ENCODE measurements at regions not wholly inside any gene's neighbourhood (a gene's known extent, or its start where the extent isn't known, plus 50 kb on each side); places are given as distances from the start of the nearest gene placed in this dataset.

DNA sequence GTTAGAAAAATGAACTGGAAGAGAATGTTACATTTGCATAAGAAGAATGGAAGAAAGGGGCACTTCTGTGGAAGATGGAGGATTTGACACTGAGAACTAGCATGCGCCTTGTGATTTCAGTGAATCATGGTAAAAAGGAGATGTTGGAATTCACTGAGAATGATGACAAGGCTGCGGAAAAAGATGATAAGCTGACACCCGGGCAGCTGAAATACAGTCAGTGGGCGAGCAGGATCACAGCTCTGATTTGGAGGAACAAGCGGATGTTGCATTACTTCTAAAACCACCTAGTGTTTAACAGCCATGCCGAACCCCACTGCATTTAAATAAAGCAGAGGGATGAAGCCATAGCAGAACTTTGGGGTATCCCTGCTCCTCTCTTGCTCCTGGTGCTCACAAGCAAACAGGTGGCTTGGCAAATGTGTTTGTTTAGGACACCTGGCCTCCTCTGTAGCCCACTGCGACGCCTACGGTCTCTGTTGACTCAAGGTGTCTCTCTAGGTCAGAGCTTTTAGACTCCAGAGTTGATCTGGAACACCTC, 134.9 kb downstream of the NDUFA10 start:
- Mint-ChIP-seq H3K27me3 (ENCODE audit: unreplicated experiment) (peaks cover 15% of the 10 kb centered on the region), H3K4me3 (ENCODE audit: unreplicated experiment) (peak overlapping the region; percentile 1), H3K27ac (ENCODE audit: unreplicated experiment) (peak overlapping the region; percentile 77), H3K4me1 (ENCODE audit: low read depth, unreplicated experiment) (peaks cover 18% of the 10 kb centered on the region), H3K36me3 (ENCODE audit: unreplicated experiment) (peaks cover 7% of the 10 kb centered on the region), H3K9me3 (ENCODE audit: unreplicated experiment) (peaks cover 10% of the 10 kb centered on the region)
- DNase-seq = no peak
- TF ChIP-seq, protein P1, sequence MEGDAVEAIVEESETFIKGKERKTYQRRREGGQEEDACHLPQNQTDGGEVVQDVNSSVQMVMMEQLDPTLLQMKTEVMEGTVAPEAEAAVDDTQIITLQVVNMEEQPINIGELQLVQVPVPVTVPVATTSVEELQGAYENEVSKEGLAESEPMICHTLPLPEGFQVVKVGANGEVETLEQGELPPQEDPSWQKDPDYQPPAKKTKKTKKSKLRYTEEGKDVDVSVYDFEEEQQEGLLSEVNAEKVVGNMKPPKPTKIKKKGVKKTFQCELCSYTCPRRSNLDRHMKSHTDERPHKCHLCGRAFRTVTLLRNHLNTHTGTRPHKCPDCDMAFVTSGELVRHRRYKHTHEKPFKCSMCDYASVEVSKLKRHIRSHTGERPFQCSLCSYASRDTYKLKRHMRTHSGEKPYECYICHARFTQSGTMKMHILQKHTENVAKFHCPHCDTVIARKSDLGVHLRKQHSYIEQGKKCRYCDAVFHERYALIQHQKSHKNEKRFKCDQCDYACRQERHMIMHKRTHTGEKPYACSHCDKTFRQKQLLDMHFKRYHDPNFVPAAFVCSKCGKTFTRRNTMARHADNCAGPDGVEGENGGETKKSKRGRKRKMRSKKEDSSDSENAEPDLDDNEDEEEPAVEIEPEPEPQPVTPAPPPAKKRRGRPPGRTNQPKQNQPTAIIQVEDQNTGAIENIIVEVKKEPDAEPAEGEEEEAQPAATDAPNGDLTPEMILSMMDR (IDR thresholded peaks at IDR 0.05; ENCODE audit: partially characterized antibody, unreplicated experiment) = no peak

DNA sequence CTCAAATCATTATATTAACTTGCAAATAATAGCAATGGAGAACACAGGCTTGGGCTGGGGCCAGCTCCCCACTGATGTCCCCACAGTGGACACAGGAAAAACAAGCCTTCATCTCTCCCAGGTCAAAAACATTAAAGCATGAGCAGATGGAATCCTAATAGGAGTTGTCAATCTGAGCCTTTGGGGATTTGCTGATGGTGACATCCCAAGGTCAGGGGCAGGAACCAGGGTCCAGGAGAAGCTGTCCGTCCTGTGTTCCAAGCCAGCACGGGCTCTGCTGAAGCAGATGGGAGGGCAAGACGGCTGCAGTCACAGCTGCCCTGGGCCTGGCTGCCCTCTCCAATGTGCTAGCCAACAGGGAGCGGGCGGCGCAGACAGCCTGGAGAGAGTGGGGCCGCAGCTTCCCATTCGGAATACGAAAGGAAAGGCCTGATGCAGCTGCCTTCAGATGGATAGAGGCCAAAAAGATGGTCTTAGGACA, 135.5 kb downstream of the NDUFA10 start:
- DNase-seq = peak; percentile 83
- peaks cover 13% of the 10 kb centered on the region for H3K27me3 Mint-ChIP-seq (ENCODE audit: unreplicated experiment)
- H3K27ac Mint-ChIP-seq (ENCODE audit: unreplicated experiment) = peak overlapping the region; percentile 77
- peaks cover 18% of the 10 kb centered on the region for H3K4me1 Mint-ChIP-seq (ENCODE audit: low read depth, unreplicated experiment)
- peaks cover 14% of the 10 kb centered on the region for H3K9me3 Mint-ChIP-seq (ENCODE audit: unreplicated experiment)
- peaks cover 11% of the 10 kb centered on the region for H3K36me3 Mint-ChIP-seq (ENCODE audit: unreplicated experiment)
- H3K4me3 Mint-ChIP-seq (ENCODE audit: unreplicated experiment) = peak overlapping the region; percentile 1
- TF ChIP-seq, protein P1 (IDR thresholded peaks at IDR 0.05; ENCODE audit: partially characterized antibody, unreplicated experiment) = no peak

DNA sequence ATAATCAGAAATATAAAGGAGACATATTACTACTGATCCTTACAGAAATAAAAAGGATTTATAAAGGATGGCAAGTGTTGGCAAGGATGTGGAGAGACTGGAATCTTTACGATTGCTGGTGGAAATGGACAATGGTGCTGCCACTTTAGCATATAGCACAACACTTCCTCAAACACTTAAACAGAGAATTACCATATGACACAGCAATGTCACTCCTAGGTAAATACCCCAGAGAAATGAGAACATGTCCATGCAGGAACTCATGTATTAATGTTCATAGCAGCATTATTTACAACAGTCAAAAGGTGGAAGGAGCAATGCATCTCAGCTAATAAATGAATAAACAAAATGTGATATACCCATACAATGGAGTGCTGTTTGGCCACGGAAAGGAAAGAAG, 137.5 kb downstream of the NDUFA10 start:
- no peak for DNase-seq

DNA sequence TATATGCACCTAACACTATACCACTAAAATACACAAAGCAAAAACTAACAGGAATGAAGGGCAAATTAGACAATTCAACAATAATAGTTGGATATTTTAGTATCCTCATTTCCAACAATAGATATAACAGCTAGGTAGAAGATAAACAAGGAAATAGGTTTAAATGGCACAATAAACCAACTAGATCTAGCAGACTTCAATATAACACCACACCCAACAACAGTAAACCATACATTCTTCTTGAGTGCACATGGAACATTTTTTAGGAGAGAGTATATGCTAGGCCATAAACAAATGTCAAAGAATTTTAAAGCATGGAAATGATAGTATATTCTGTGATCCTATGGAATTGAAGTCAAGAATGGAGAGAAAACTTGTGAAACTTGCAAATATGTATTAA, 138.4 kb downstream of the NDUFA10 start:
- Mint-ChIP-seq H3K27me3 (ENCODE audit: unreplicated experiment) (peaks cover 7% of the 10 kb centered on the region), H3K4me1 (ENCODE audit: low read depth, unreplicated experiment) (peaks cover 18% of the 10 kb centered on the region), H3K9me3 (ENCODE audit: unreplicated experiment) (peaks cover 15% of the 10 kb centered on the region), H3K36me3 (ENCODE audit: unreplicated experiment) (peaks cover 15% of the 10 kb centered on the region), H3K27ac (ENCODE audit: unreplicated experiment) (no peak overlapping the region), H3K4me3 (ENCODE audit: unreplicated experiment) (no peak overlapping the region)
- TF ChIP-seq, protein P1 (IDR thresholded peaks at IDR 0.05; ENCODE audit: partially characterized antibody, unreplicated experiment) = no peak
- DNase-seq = no peak

More for the DNA sequence above, 137.5 kb downstream of the NDUFA10 start:
- peak overlapping the region; percentile 10 for H3K4me3 Mint-ChIP-seq (ENCODE audit: unreplicated experiment)
- peaks cover 15% of the 10 kb centered on the region for H3K36me3 Mint-ChIP-seq (ENCODE audit: unreplicated experiment)
- peaks cover 15% of the 10 kb centered on the region for H3K9me3 Mint-ChIP-seq (ENCODE audit: unreplicated experiment)
- TF ChIP-seq, protein P1 (IDR thresholded peaks at IDR 0.05; ENCODE audit: partially characterized antibody, unreplicated experiment) = no peak
- peaks cover 7% of the 10 kb centered on the region for H3K27me3 Mint-ChIP-seq (ENCODE audit: unreplicated experiment)
- H3K4me1 Mint-ChIP-seq (ENCODE audit: low read depth, unreplicated experiment) = peaks cover 18% of the 10 kb centered on the region
- H3K27ac Mint-ChIP-seq (ENCODE audit: unreplicated experiment) = no peak overlapping the region

DNA sequence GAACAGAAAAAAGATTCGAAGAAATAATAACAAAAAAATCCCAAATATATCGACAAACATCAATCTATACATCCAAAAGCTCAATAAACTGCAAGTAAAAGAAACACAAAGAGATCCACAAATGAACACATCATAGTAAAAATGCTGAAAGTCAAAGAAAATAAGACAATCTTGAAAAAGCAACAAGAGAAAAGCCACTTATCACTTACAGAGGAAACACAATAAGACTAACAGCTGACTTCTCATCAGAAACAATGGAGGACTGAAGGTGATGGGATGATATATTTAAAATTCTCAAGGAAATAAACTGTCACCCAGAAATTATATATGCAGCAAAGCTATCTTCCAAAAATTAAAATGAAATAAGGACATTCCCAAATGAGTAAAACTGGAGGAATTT, 140.3 kb downstream of the NDUFA10 start:
- no peak for DNase-seq
- H3K27ac Mint-ChIP-seq (ENCODE audit: unreplicated experiment) = no peak overlapping the region

More for the DNA sequence above, 140.3 kb downstream of the NDUFA10 start:
- H3K4me1 Mint-ChIP-seq (ENCODE audit: low read depth, unreplicated experiment) = peaks cover 14% of the 10 kb centered on the region
- no peak overlapping the region for H3K4me3 Mint-ChIP-seq (ENCODE audit: unreplicated experiment)
- H3K27me3 Mint-ChIP-seq (ENCODE audit: unreplicated experiment) = peaks cover 9% of the 10 kb centered on the region
- H3K36me3 Mint-ChIP-seq (ENCODE audit: unreplicated experiment) = peaks cover 15% of the 10 kb centered on the region
- H3K9me3 Mint-ChIP-seq (ENCODE audit: unreplicated experiment) = peaks cover 19% of the 10 kb centered on the region
- TF ChIP-seq, protein P1 (IDR thresholded peaks at IDR 0.05; ENCODE audit: partially characterized antibody, unreplicated experiment) = no peak
